RWPE1 (cell line): ENCODE measurements at regions not wholly inside any gene's neighbourhood (a gene's known extent, or its start where the extent isn't known, plus 50 kb on each side); places are given as distances from the start of the nearest gene placed in this dataset.

Experiments used
- CTCF ChIA-PET: fragments of 350-600 bp; sonication (Branson Sonifier 250); formaldehyde crosslinking; extraction: SDS; loops from one replicate; lab custom pipeline; 2021; lab: Yijun Ruan, JAX
- POLR2A ChIA-PET: fragments of 400-600 bp; formaldehyde crosslinking; extraction: SDS; loops from one replicate; lab custom pipeline; 2020; ENCODE audit warnings: antibody characterized with exemption; ENCODE audit not compliant: low non-redundant PET; lab: Yijun Ruan, JAX
- DNase-seq: peaks from one replicate; pipeline ENCODE4 v3.0.0; 2012; ENCODE audit warnings: low spot score
- H3K27ac ChIP-seq: fragments of 450-650 bp; 2 replicates; pipeline ENCODE4 v1.5.1; 2017
- CTCF ChIP-seq: fragments of 450-650 bp; conservative IDR thresholded peaks from 2 replicates; pipeline ENCODE4 v1.5.1; 2017; ENCODE audit warnings: low read depth, mild to moderate bottlenecking

DNA sequence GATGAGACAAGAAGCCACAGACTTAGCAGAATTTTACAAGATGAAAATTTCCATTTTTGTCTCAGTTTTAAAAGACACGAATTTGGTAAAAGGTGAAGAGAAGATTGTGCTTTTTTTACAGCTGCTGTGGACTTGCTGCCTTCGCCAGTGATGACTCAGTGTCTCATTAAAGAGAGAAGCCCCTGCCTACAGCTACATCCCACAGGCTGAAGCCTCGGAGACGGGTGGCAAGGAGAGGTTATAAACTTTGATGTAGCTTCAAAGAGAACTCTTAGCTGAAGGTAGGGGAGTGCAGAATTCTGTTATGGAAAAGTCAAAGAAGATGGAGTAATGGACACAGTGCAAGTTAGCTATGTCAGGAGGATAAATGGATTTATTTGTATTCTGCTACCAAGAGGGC lies 683.4 kb upstream of the ARGLU1 start:
- H3K27ac ChIP-seq, result no peak overlapping the region
- no peak for TF ChIP-seq CTCF
- POLR2A ChIA-PET, result no interaction called here
- CTCF ChIA-PET, result no interaction called here
- no peak for DNase-seq

DNA sequence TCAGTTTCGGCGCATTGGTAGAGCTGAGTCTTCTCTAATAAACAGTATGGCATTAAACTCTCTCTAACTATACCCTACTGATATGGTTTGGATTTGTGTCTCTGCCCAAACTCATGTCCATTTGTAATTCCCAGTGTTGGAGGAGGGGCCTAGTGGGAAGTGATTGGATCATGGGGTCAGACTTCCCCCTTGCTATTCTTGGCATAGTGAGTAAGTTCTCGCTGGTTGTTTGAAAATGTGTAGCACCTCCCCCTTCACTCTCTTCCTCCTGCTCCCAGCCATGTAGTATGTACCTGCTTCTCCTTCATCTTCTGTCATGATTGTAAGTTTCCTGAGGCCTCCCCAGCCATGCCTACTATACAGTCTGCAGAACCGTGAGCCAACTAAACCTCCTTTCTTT lies 682.7 kb upstream of the ARGLU1 start:
- TF ChIP-seq CTCF, result no peak
- H3K27ac ChIP-seq, result no peak overlapping the region
- no peak for DNase-seq
- ChIA-PET CTCF (no interaction called here), POLR2A (no interaction called here)

DNA sequence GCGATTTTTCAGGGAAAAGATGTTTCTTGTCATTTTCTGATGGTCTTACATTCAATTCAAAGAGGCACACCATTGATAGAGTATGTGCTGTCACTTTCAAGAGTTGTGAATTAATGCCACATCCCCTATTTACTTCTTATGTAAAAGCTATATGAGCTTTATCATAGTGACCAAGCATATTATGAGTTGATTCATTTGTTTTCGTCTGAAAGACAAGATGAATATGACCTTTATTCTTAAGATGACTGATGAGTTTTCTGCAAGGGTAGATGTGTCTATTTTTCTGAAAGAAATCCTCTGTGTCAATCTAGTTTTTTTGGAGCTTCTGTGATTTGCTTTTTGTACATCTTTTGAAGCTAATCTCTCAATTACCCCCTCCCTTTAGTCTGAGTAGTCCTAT lies 676.3 kb upstream of the ARGLU1 start:
- DNase-seq, result no peak
- no peak for TF ChIP-seq CTCF
- ChIA-PET CTCF (no interaction called here), POLR2A (no interaction called here)
- H3K27ac ChIP-seq, result no peak overlapping the region

GRCh38 chr13:107242138-107242537 lies 674.2 kb upstream of the ARGLU1 start:
- DNase-seq, result no peak
- POLR2A ChIA-PET, result no interaction called here
- no peak for TF ChIP-seq CTCF
- CTCF ChIA-PET, result interaction anchor here (0.6 kb wide), 1 partner anchor 19 kb away, joined by 3 read pairs; no protein-coding TSS in a partner anchor
- no peak overlapping the region for H3K27ac ChIP-seq

- no peak for TF ChIP-seq CTCF
- ChIA-PET CTCF (interaction anchor here (0.6 kb wide), 1 partner anchor 18 kb away, joined by 3 read pairs; no protein-coding TSS in a partner anchor), POLR2A (no interaction called here)
- H3K27ac ChIP-seq, result no peak overlapping the region
- no peak for DNase-seq
Measured at GRCh38 chr13:107241381-107241780, 673.4 kb upstream of the ARGLU1 start.

- no peak overlapping the region for H3K27ac ChIP-seq
- CTCF ChIA-PET, result no interaction called here
- no peak for TF ChIP-seq CTCF
- POLR2A ChIA-PET, result no interaction called here
- DNase-seq, result no peak
Measured at GRCh38 chr13:107239213-107239612, 671.3 kb upstream of the ARGLU1 start.
